ENCODE measurements at regions not wholly inside any gene's neighbourhood (a gene's known extent, or its start where the extent isn't known, plus 50 kb on each side); places are given as distances from the start of the nearest gene placed in this dataset.

DNA sequence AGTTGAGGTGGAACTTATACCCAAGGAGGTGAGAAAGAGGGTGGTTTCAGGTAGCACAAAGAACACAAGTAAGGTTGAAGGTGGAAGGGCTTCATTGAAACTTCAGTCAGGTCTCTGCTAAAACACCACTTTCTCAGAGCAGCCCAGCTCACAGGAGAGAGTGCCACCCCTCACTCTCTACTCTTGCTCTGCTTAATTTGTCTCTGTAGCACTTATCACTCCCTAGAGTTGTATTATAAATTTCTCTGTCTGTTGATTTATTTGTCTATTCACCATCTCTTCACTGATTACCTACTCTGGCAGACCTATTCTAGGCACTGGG, 353.8 kb upstream of the CNR1 start:
- no peak for DNase-seq
- Histone ChIP-seq H3K4me3 (no peak overlapping the region), H3K36me3 (no peaks in the 10 kb centered on the region), H3K9me3 (no peaks in the 10 kb centered on the region), H3K27me3 (no peaks in the 10 kb centered on the region), H3K27ac (no peak overlapping the region), H3K4me1 (no peaks in the 10 kb centered on the region)
- TF ChIP-seq, protein P1, sequence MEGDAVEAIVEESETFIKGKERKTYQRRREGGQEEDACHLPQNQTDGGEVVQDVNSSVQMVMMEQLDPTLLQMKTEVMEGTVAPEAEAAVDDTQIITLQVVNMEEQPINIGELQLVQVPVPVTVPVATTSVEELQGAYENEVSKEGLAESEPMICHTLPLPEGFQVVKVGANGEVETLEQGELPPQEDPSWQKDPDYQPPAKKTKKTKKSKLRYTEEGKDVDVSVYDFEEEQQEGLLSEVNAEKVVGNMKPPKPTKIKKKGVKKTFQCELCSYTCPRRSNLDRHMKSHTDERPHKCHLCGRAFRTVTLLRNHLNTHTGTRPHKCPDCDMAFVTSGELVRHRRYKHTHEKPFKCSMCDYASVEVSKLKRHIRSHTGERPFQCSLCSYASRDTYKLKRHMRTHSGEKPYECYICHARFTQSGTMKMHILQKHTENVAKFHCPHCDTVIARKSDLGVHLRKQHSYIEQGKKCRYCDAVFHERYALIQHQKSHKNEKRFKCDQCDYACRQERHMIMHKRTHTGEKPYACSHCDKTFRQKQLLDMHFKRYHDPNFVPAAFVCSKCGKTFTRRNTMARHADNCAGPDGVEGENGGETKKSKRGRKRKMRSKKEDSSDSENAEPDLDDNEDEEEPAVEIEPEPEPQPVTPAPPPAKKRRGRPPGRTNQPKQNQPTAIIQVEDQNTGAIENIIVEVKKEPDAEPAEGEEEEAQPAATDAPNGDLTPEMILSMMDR (IDR thresholded peaks at IDR 0.05 in 4 of 5, conservative IDR thresholded peaks at IDR 0.05 in 1 of 5) = no peak
- no peak for TF ChIP-seq POLR2A (IDR thresholded peaks at IDR 0.05)
- intact Hi-C loops (cut with DNase I; ENCODE audit: low total_unique reads) = no loop called here
- no peak for ATAC-seq
- in situ Hi-C loops (cut with MboI; ENCODE audit: low sequenced_read_pairs in 4 of 4) = no loop called here

DNA sequence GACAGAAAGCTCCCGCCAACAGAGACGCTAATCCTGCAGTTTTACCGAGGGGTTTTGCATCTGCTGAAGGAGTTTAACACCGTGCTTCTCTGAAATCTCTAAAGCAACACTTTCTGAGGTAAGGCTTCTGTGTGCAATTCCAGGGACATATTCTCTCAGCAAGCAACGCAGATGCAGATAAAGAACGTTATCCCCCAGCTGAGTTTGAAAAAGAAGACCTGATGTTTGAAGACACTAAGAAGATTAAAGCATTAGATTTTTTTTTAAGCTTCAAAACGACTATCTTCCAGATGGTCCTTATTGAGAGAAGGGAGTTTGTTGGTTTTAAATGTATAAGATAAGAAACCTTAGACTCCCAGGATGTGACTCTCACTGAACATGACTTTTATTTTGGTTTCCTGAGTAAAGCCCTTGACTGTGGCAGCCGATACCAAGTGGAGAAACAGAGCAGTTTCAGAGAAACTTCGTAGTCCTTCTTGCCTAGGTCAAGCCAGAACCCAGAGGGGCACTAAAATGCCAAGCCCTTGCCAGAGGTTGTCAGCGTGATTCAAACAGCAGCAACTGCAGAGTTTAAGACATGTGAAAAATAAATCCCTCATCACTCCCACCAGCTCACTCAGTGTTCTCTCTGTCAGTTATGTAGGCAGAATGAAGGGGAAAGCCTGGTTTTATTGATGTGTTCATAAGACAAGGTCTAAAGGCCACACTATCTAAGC, 353.3 kb upstream of the CNR1 start:
- no peak overlapping the region for H3K27ac ChIP-seq
- ATAC-seq = no peak
- no peaks in the 10 kb centered on the region for H3K27me3 ChIP-seq
- no peak for DNase-seq
- TF ChIP-seq POLR2A (IDR thresholded peaks at IDR 0.05) = no peak
- TF ChIP-seq, protein P1 (IDR thresholded peaks at IDR 0.05 in 4 of 5, conservative IDR thresholded peaks at IDR 0.05 in 1 of 5) = no peak
- no peaks in the 10 kb centered on the region for H3K4me1 ChIP-seq
- H3K4me3 ChIP-seq = no peak overlapping the region
- in situ Hi-C loops (cut with MboI; ENCODE audit: low sequenced_read_pairs in 4 of 4) = no loop called here
- H3K9me3 ChIP-seq = no peaks in the 10 kb centered on the region
- no peaks in the 10 kb centered on the region for H3K36me3 ChIP-seq
- intact Hi-C loops (cut with DNase I; ENCODE audit: low total_unique reads) = no loop called here

DNA sequence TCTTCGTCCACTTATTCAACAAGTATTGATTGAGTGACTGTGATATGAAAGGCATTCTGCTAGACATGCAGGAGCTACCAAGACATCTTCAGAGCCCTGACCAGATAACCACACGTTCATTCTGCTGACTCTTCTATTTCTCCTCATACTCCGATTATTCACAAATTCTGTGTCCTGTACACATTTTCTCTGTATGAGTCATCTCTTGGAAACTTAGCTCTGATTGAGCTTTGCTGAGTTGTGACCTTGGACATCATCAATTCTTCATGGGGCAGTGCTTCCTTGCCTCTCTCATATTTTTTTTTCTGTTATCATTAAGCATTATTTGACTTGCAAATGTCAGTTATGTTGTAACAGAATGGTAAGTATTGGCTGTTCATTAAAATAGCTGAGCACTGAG, 351.6 kb upstream of the CNR1 start:
- in situ Hi-C loops (cut with MboI; ENCODE audit: low sequenced_read_pairs in 4 of 4) = no loop called here
- ATAC-seq (no peak), DNase-seq (no peak)
- no peaks in the 10 kb centered on the region for H3K9me3 ChIP-seq
- H3K4me1 ChIP-seq = no peaks in the 10 kb centered on the region
- H3K27ac ChIP-seq = no peak overlapping the region
- no peaks in the 10 kb centered on the region for H3K36me3 ChIP-seq
- TF ChIP-seq POLR2A (IDR thresholded peaks at IDR 0.05) = no peak
- TF ChIP-seq, protein P1 (IDR thresholded peaks at IDR 0.05 in 4 of 5, conservative IDR thresholded peaks at IDR 0.05 in 1 of 5) = no peak
- no peak overlapping the region for H3K4me3 ChIP-seq
- intact Hi-C loops (cut with DNase I; ENCODE audit: low total_unique reads) = no loop called here
- no peaks in the 10 kb centered on the region for H3K27me3 ChIP-seq

DNA sequence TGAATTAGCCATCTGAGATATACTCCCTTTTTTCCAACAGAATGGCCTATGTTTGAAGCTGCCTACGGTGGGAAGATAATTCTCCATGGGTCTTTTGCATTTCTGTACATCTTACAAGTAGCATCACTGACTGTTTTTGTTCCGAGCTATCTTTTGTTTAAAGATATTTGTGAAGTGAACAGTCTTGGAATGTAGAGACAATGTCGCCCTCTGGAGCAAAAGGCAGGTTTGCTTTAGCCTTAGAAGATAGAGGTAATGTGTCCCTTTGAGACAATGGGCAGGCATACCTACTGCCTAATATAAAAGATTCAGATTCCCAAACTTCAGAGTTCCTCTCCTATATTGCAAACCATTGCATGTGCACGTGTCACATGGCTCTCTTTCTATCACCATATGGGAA, 347.8 kb upstream of the CNR1 start:
- TF ChIP-seq POLR2A (IDR thresholded peaks at IDR 0.05) = no peak
- TF ChIP-seq, protein P1 (IDR thresholded peaks at IDR 0.05 in 4 of 5, conservative IDR thresholded peaks at IDR 0.05 in 1 of 5) = no peak
- no peak overlapping the region for H3K4me3 ChIP-seq
- in situ Hi-C loops (cut with MboI; ENCODE audit: low sequenced_read_pairs in 4 of 4) (no loop called here), intact Hi-C loops (cut with DNase I; ENCODE audit: low total_unique reads) (no loop called here)
- no peaks in the 10 kb centered on the region for H3K36me3 ChIP-seq
- H3K9me3 ChIP-seq = no peaks in the 10 kb centered on the region
- no peak for DNase-seq
- H3K27ac ChIP-seq = no peak overlapping the region
- H3K4me1 ChIP-seq = no peaks in the 10 kb centered on the region
- no peaks in the 10 kb centered on the region for H3K27me3 ChIP-seq
- no peak for ATAC-seq

DNA sequence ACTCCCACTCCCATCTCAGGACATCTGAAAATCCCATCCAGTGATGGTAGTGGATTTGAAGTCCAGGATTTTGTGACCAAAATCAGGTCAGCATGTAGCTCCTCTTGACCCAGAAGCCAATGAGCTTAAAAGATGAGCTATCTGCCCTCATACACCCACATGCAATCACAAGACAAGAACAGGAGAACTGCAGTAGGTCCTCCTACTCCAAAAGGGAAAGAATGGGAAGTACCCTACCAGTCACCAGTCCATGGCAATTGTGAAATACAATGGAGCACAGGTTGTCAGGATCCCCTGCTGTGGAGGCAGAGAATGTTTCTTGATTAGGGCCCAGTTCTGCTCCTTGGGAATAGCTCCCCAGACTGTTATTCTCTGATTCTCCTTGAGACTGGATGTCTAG, 347.3 kb upstream of the CNR1 start:
- ATAC-seq = no peak

More for the DNA sequence above, 347.3 kb upstream of the CNR1 start:
- no peaks in the 10 kb centered on the region for H3K9me3 ChIP-seq
- H3K4me3 ChIP-seq = no peak overlapping the region
- no peak overlapping the region for H3K27ac ChIP-seq
- TF ChIP-seq POLR2A (IDR thresholded peaks at IDR 0.05) = no peak
- TF ChIP-seq, protein P1 (IDR thresholded peaks at IDR 0.05 in 4 of 5, conservative IDR thresholded peaks at IDR 0.05 in 1 of 5) = no peak
- intact Hi-C loops (cut with DNase I; ENCODE audit: low total_unique reads) = no loop called here
- H3K27me3 ChIP-seq = no peaks in the 10 kb centered on the region
- DNase-seq = no peak
- no peaks in the 10 kb centered on the region for H3K4me1 ChIP-seq
- in situ Hi-C loops (cut with MboI; ENCODE audit: low sequenced_read_pairs in 4 of 4) = no loop called here
- H3K36me3 ChIP-seq = no peaks in the 10 kb centered on the region

All from gastrocnemius medialis (tissue), 4 donors.